HEK293 (cell line): ENCODE measurements at regions not wholly inside any gene's neighbourhood (a gene's known extent, or its start where the extent isn't known, plus 50 kb on each side); places are given as distances from the start of the nearest gene placed in this dataset.

ENCODE experiments used
- CTCF ChIP-seq: fragments of 450-650 bp; formaldehyde crosslinking; IDR thresholded peaks from 2 replicates; pipeline ENCODE4 v1.5.1; 2016; ENCODE audit warnings: missing biosample characterization, missing genetic modification characterization
- GFI1B ChIP-seq: fragments of 450-650 bp; formaldehyde crosslinking; IDR thresholded peaks from 2 replicates; pipeline ENCODE4 v1.5.1; 2016; ENCODE audit warnings: missing biosample characterization, missing genetic modification characterization
- SETDB1 ChIP-seq: IDR thresholded peaks from one replicate; pipeline ENCODE4 v1.6.1; 2017; ENCODE audit warnings: mild to moderate bottlenecking, low read length, moderate library complexity, mixed read lengths; ENCODE audit not compliant: insufficient read length
- ZEB2 ChIP-seq: fragments of 450-650 bp; formaldehyde crosslinking; IDR thresholded peaks from 2 replicates; pipeline ENCODE4 v1.5.1; 2016; ENCODE audit warnings: missing biosample characterization, missing genetic modification characterization
- ZFP41 ChIP-seq: fragments of 450-650 bp; formaldehyde crosslinking; IDR thresholded peaks from 2 replicates; pipeline ENCODE4 v1.5.1; 2016; ENCODE audit warnings: missing biosample characterization, missing genetic modification characterization, borderline replicate concordance
- ZNF114 ChIP-seq: fragments of 450-650 bp; formaldehyde crosslinking; IDR thresholded peaks from 2 replicates; pipeline ENCODE4 v1.5.0; 2017; ENCODE audit warnings: missing biosample characterization, missing genetic modification characterization
- ZNF133 ChIP-seq: fragments of 450-650 bp; formaldehyde crosslinking; IDR thresholded peaks from 2 replicates; pipeline ENCODE4 v1.5.1; 2016; ENCODE audit warnings: missing biosample characterization, missing genetic modification characterization
- ZNF704 ChIP-seq: fragments of 450-650 bp; formaldehyde crosslinking; IDR thresholded peaks from 2 replicates; pipeline ENCODE4 v1.5.1; 2016; ENCODE audit warnings: missing biosample characterization, missing genetic modification characterization
- TF ChIP-seq, protein P1 (sequence below): fragments of 450-650 bp; formaldehyde crosslinking; IDR thresholded peaks from 2 replicates; pipeline ENCODE4; 2016; ENCODE audit warnings: missing biosample characterization, missing genetic modification characterization

DNA sequence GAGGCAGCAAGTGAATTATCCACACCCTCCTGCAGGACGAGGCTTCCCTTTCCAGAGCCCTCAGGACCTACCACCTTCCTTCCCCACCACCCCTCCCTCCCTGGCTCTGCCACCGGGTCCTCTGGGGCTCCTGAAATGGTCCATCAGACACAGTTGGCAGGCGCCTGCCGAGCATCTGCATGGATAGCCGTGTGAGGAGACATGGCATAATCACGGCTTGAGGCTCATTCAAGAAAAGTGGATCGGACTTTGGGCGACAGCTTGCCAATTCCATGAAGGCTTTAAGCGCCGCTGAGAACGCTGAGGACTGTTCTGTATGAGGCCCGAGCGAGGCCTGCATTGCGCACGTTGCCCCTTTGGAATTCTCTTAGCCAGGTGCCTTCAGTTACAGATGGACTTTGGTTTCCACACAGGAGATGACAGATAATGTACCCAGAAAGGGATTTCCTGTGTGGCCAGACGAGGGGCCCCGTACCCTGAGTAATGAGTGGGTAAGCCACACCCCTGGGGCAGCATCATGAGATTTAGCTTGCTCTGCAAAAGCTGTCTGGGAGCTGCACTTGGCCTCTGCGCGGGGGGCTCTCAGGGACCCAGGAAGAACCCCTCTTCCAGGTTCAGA is 179.8 kb downstream of the OLFM1 start:
- TF ChIP-seq ZNF133 (tag by site-specific recombination) (no peak), GFI1B (tag by site-specific recombination) (no peak), ZNF114 (no peak), SETDB1 (no peak), ZNF704 (tag by site-specific recombination) (no peak), ZFP41 (tag by site-specific recombination) (no peak), ZEB2 (tag by site-specific recombination) (no peak), CTCF (tag by site-specific recombination) (no peak)
- TF ChIP-seq, protein P1, sequence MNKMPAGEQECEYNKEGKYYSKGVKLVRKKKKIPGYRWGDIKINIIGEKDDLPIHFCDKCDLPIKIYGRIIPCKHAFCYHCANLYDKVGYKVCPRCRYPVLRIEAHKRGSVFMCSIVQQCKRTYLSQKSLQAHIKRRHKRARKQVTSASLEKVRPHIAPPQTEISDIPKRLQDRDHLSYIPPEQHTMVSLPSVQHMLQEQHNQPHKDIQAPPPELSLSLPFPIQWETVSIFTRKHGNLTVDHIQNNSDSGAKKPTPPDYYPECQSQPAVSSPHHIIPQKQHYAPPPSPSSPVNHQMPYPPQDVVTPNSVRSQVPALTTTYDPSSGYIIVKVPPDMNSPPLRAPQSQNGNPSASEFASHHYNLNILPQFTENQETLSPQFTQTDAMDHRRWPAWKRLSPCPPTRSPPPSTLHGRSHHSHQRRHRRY (tag by site-specific recombination) = no peak
